WTC11 (cell line): ENCODE measurements at regions not wholly inside any gene's neighbourhood (a gene's known extent, or its start where the extent isn't known, plus 50 kb on each side); places are given as distances from the start of the nearest gene placed in this dataset.

Experiments used
- ATAC-seq: fragments of 200-7000 bp; cut with Tn5 transposase; 2 replicates; pipeline ENCODE4 v1.10.0; 2021; ENCODE audit warnings: mild to moderate bottlenecking, moderate library complexity
- CTCF ChIA-PET: fragments of 300-600 bp; sonication (Branson Sonifier 250); formaldehyde crosslinking; loops from one replicate; lab custom pipeline; 2021; ENCODE audit warnings: antibody characterized with exemption; lab: Charles Lee
- POLR2A ChIA-PET: fragments of 350-600 bp; sonication (Branson Sonifier 250); formaldehyde crosslinking; loops from one replicate; lab custom pipeline; 2021; ENCODE audit warnings: antibody characterized with exemption; lab: Charles Lee
- DNase-seq: peaks from one replicate; pipeline ENCODE4 v3.0.0; 2021; ENCODE audit warnings: low spot score
- H3K27ac Mint-ChIP-seq: 2 replicates; pipeline ENCODE4 v1.8.0; 2021; ENCODE audit warnings: mixed read lengths
- H3K27me3 Mint-ChIP-seq: 2 replicates; pipeline ENCODE4 v1.8.0; 2021; ENCODE audit warnings: low read depth, mild to moderate bottlenecking, moderate library complexity, mixed read lengths
- H3K36me3 Mint-ChIP-seq: 2 replicates; pipeline ENCODE4 v1.8.0; 2021; ENCODE audit warnings: mixed read lengths
- H3K4me1 Mint-ChIP-seq: 2 replicates; pipeline ENCODE4 v1.8.0; 2022; ENCODE audit warnings: mixed read lengths
- H3K4me3 Mint-ChIP-seq: 2 replicates; pipeline ENCODE4 v1.8.0; 2021; ENCODE audit warnings: mild to moderate bottlenecking, moderate library complexity, mixed read lengths
- H3K9me3 Mint-ChIP-seq: 2 replicates; pipeline ENCODE4 v1.8.0; 2021; ENCODE audit warnings: mixed read lengths
- CREB1 ChIP-seq: sonication (generic); formaldehyde crosslinking; IDR thresholded peaks from 2 replicates; pipeline ENCODE4 v1.8.0; 2023; ENCODE audit warnings: mild to moderate bottlenecking, missing genetic modification reagents
- IRF2 ChIP-seq: sonication (generic); formaldehyde crosslinking; IDR thresholded peaks from 2 replicates; pipeline ENCODE4 v1.8.0; 2022; ENCODE audit warnings: low read depth, missing genetic modification reagents, borderline replicate concordance
- JUN ChIP-seq: sonication (generic); formaldehyde crosslinking; IDR thresholded peaks from 2 replicates; pipeline ENCODE4 v1.8.0; 2023; ENCODE audit warnings: mild to moderate bottlenecking, missing genetic modification reagents
- NFATC4 ChIP-seq: fragments of 250-450 bp; sonication (Bioruptor Pico); IDR thresholded peaks from 2 replicates; pipeline ENCODE4 v1.9.0; 2021; ENCODE audit warnings: mild to moderate bottlenecking
- OVOL2 ChIP-seq: fragments of 250-450 bp; sonication (Bioruptor Pico); IDR thresholded peaks from 2 replicates; pipeline ENCODE4 v1.9.0; 2021; ENCODE audit warnings: mild to moderate bottlenecking, borderline replicate concordance
- PRRX2 ChIP-seq: fragments of 250-450 bp; sonication (Bioruptor Pico); IDR thresholded peaks from 2 replicates; pipeline ENCODE4 v1.8.0; 2021; ENCODE audit warnings: mild to moderate bottlenecking
- TEAD4 ChIP-seq: sonication (generic); formaldehyde crosslinking; IDR thresholded peaks from 2 replicates; pipeline ENCODE4 v1.8.0; 2022; ENCODE audit warnings: mild to moderate bottlenecking, missing genetic modification reagents
- TP53 ChIP-seq: sonication (generic); formaldehyde crosslinking; IDR thresholded peaks from 2 replicates; pipeline ENCODE4 v1.8.1; 2023; ENCODE audit warnings: mild to moderate bottlenecking, missing genetic modification reagents
- ZBTB21 ChIP-seq: sonication (generic); formaldehyde crosslinking; IDR thresholded peaks from 2 replicates; pipeline ENCODE4 v1.8.1; 2023; ENCODE audit warnings: mild to moderate bottlenecking, missing genetic modification reagents, borderline replicate concordance
- ZNF232 ChIP-seq: sonication (generic); formaldehyde crosslinking; IDR thresholded peaks from 2 replicates; pipeline ENCODE4 v1.8.0; 2022; ENCODE audit warnings: mild to moderate bottlenecking, missing genetic modification reagents
- ZNF396 ChIP-seq: fragments of 250-450 bp; sonication (Bioruptor Pico); IDR thresholded peaks from 2 replicates; pipeline ENCODE4 v1.8.0; 2021; ENCODE audit warnings: mild to moderate bottlenecking, moderate library complexity, borderline replicate concordance
- ZNF416 ChIP-seq: fragments of 250-450 bp; sonication (Bioruptor Pico); IDR thresholded peaks from 2 replicates; pipeline ENCODE4 v1.9.0; 2021; ENCODE audit warnings: mild to moderate bottlenecking, inconsistent platforms
- ZNF671 ChIP-seq: fragments of 250-450 bp; sonication (Bioruptor Pico); IDR thresholded peaks from 2 replicates; pipeline ENCODE4 v1.8.0; 2021; ENCODE audit warnings: mild to moderate bottlenecking
- TF ChIP-seq, protein P1 (sequence below): sonication (generic); formaldehyde crosslinking; IDR thresholded peaks from 2 replicates; pipeline ENCODE4 v1.8.1; 2022; ENCODE audit warnings: mild to moderate bottlenecking, missing genetic modification reagents, moderate library complexity, borderline replicate concordance
- TF ChIP-seq, protein P2 (sequence below): sonication (generic); formaldehyde crosslinking; conservative IDR thresholded peaks from 2 replicates; pipeline ENCODE4 v1.8.1; 2023; ENCODE audit warnings: mild to moderate bottlenecking, low read depth, missing genetic modification reagents, moderate library complexity
- TF ChIP-seq, protein P3 (sequence below): sonication (generic); formaldehyde crosslinking; IDR thresholded peaks from 2 replicates; pipeline ENCODE4 v1.8.1; 2022; ENCODE audit warnings: mild to moderate bottlenecking, moderate library complexity, missing genetic modification reagents
- TF ChIP-seq, protein P4 (sequence below): fragments of 200-600 bp; IDR thresholded peaks from 2 replicates; pipeline ENCODE4 v1.8.0; 2022; ENCODE audit warnings: antibody characterized with exemption
- TF ChIP-seq, protein P5 (sequence below): sonication (generic); formaldehyde crosslinking; IDR thresholded peaks from 2 replicates; pipeline ENCODE4 v1.8.0; 2022; ENCODE audit warnings: mild to moderate bottlenecking, missing genetic modification reagents
- TF ChIP-seq, protein P6 (sequence below): sonication (generic); formaldehyde crosslinking; IDR thresholded peaks from 2 replicates; pipeline ENCODE4 v1.8.1; 2022; ENCODE audit warnings: low read depth, missing genetic modification reagents, borderline replicate concordance
- TF ChIP-seq, protein P7 (sequence below): sonication (generic); formaldehyde crosslinking; IDR thresholded peaks from 2 replicates; pipeline ENCODE4 v1.8.1; 2023; ENCODE audit warnings: mild to moderate bottlenecking, missing genetic modification reagents, borderline replicate concordance
- TF ChIP-seq, protein P8 (sequence below): sonication (generic); formaldehyde crosslinking; IDR thresholded peaks from 2 replicates; pipeline ENCODE4 v1.8.1; 2023; ENCODE audit warnings: mild to moderate bottlenecking, missing genetic modification reagents, moderate library complexity

DNA sequence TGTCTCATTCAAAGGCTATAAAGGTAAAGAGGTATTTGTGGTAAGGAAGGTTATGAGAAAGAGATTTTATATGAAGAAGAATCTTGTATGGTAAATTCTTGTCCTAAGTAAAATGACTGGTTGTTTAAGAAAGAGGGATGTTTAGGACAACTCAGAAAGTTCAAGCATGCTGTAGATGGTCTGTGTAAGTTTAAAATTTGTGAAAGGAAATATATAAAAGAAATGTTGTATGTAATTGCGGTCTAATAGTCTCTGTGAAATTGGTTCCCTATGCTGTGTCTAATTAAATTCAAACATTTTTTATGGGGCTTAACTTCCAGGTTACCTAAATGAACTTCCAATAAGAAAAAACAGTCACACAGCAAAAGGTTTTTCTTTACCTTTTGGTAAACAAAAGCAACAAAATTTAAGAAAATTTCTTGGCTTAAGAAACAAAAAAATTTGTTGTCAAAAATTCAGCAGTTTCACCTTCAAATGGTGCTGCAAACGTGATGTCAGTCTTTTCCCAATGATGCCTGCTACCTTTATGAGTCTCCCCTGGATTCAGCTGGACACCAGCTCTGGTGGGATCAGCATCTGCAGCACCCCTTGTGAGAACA lies 83.0 kb upstream of the FCN1 start:
- TF ChIP-seq ZBTB21 (CRISPR knock-in tag): no peak
- TF ChIP-seq TEAD4: no peak
- TF ChIP-seq OVOL2 (CRISPR knock-in tag): no peak
- no peak for TF ChIP-seq ZNF671 (CRISPR knock-in tag)
- no peak for TF ChIP-seq JUN (CRISPR knock-in tag)
- no peak for TF ChIP-seq PRRX2
- TF ChIP-seq NFATC4 (CRISPR knock-in tag): no peak
- no peak for TF ChIP-seq ZNF396 (CRISPR knock-in tag)
- H3K36me3 Mint-ChIP-seq: peaks cover 60% of the 10 kb centered on the region
- peaks cover 82% of the 10 kb centered on the region for H3K9me3 Mint-ChIP-seq
- ChIA-PET CTCF (no interaction called here), POLR2A (no interaction called here)
- H3K4me3 Mint-ChIP-seq: no peak overlapping the region
- no peak overlapping the region for H3K27ac Mint-ChIP-seq
- DNase-seq (no peak), ATAC-seq (no peak)
- H3K4me1 Mint-ChIP-seq: peaks cover 8% of the 10 kb centered on the region
- H3K27me3 Mint-ChIP-seq: peaks cover 27% of the 10 kb centered on the region

DNA sequence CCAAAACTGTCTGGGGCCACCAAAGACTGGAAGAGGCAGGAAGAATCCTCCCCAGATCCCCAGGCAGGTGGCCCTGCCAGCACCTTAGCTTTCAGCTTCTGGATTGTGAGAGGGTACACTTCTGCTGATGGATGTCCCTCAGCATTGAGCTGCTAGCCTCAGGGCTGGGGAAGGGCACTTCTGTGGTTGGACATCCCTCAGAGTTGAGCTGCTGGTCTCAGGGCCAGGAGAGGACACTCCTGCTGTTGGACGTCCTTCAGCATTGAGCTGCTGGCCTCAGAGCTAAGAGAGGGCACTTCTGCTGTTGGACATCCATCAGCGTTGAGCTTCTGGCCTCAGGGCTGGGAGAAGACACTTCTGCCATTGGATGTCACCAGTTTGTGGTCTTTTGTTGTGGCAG lies 83.8 kb upstream of the FCN1 start:
- Mint-ChIP-seq H3K27ac (no peak overlapping the region), H3K4me3 (no peak overlapping the region), H3K9me3 (peaks cover 75% of the 10 kb centered on the region), H3K36me3 (peaks cover 59% of the 10 kb centered on the region), H3K4me1 (peaks cover under 1% of the 10 kb centered on the region; the same call in 1 of the 2 replicates), H3K27me3 (peaks cover 25% of the 10 kb centered on the region)
- no peak for ATAC-seq
- POLR2A ChIA-PET: no interaction called here
- CTCF ChIA-PET: interaction anchor here (0.9 kb wide), 1 partner anchor 223 kb away, joined by 3 read pairs; no protein-coding TSS in a partner anchor
- no peak for DNase-seq
- TF ChIP-seq TP53 (CRISPR knock-in tag) (no peak), ZNF232 (CRISPR knock-in tag) (no peak), IRF2 (CRISPR knock-in tag) (no peak), ZNF416 (CRISPR knock-in tag) (no peak), CREB1 (CRISPR knock-in tag) (no peak)
- TF ChIP-seq, protein P1, sequence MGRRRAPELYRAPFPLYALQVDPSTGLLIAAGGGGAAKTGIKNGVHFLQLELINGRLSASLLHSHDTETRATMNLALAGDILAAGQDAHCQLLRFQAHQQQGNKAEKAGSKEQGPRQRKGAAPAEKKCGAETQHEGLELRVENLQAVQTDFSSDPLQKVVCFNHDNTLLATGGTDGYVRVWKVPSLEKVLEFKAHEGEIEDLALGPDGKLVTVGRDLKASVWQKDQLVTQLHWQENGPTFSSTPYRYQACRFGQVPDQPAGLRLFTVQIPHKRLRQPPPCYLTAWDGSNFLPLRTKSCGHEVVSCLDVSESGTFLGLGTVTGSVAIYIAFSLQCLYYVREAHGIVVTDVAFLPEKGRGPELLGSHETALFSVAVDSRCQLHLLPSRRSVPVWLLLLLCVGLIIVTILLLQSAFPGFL: no peak
- TF ChIP-seq, protein P2, sequence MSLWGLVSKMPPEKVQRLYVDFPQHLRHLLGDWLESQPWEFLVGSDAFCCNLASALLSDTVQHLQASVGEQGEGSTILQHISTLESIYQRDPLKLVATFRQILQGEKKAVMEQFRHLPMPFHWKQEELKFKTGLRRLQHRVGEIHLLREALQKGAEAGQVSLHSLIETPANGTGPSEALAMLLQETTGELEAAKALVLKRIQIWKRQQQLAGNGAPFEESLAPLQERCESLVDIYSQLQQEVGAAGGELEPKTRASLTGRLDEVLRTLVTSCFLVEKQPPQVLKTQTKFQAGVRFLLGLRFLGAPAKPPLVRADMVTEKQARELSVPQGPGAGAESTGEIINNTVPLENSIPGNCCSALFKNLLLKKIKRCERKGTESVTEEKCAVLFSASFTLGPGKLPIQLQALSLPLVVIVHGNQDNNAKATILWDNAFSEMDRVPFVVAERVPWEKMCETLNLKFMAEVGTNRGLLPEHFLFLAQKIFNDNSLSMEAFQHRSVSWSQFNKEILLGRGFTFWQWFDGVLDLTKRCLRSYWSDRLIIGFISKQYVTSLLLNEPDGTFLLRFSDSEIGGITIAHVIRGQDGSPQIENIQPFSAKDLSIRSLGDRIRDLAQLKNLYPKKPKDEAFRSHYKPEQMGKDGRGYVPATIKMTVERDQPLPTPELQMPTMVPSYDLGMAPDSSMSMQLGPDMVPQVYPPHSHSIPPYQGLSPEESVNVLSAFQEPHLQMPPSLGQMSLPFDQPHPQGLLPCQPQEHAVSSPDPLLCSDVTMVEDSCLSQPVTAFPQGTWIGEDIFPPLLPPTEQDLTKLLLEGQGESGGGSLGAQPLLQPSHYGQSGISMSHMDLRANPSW (CRISPR knock-in tag): no peak
- TF ChIP-seq, protein P3, sequence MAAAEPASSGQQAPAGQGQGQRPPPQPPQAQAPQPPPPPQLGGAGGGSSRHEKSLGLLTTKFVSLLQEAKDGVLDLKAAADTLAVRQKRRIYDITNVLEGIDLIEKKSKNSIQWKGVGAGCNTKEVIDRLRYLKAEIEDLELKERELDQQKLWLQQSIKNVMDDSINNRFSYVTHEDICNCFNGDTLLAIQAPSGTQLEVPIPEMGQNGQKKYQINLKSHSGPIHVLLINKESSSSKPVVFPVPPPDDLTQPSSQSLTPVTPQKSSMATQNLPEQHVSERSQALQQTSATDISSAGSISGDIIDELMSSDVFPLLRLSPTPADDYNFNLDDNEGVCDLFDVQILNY (CRISPR knock-in tag): no peak
- TF ChIP-seq, protein P4, sequence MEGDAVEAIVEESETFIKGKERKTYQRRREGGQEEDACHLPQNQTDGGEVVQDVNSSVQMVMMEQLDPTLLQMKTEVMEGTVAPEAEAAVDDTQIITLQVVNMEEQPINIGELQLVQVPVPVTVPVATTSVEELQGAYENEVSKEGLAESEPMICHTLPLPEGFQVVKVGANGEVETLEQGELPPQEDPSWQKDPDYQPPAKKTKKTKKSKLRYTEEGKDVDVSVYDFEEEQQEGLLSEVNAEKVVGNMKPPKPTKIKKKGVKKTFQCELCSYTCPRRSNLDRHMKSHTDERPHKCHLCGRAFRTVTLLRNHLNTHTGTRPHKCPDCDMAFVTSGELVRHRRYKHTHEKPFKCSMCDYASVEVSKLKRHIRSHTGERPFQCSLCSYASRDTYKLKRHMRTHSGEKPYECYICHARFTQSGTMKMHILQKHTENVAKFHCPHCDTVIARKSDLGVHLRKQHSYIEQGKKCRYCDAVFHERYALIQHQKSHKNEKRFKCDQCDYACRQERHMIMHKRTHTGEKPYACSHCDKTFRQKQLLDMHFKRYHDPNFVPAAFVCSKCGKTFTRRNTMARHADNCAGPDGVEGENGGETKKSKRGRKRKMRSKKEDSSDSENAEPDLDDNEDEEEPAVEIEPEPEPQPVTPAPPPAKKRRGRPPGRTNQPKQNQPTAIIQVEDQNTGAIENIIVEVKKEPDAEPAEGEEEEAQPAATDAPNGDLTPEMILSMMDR: no peak
- TF ChIP-seq, protein P5, sequence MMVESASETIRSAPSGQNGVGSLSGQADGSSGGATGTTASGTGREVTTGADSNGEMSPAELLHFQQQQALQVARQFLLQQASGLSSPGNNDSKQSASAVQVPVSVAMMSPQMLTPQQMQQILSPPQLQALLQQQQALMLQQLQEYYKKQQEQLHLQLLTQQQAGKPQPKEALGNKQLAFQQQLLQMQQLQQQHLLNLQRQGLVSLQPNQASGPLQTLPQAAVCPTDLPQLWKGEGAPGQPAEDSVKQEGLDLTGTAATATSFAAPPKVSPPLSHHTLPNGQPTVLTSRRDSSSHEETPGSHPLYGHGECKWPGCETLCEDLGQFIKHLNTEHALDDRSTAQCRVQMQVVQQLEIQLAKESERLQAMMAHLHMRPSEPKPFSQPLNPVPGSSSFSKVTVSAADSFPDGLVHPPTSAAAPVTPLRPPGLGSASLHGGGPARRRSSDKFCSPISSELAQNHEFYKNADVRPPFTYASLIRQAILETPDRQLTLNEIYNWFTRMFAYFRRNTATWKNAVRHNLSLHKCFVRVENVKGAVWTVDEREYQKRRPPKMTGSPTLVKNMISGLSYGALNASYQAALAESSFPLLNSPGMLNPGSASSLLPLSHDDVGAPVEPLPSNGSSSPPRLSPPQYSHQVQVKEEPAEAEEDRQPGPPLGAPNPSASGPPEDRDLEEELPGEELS (CRISPR knock-in tag): no peak
- TF ChIP-seq, protein P6, sequence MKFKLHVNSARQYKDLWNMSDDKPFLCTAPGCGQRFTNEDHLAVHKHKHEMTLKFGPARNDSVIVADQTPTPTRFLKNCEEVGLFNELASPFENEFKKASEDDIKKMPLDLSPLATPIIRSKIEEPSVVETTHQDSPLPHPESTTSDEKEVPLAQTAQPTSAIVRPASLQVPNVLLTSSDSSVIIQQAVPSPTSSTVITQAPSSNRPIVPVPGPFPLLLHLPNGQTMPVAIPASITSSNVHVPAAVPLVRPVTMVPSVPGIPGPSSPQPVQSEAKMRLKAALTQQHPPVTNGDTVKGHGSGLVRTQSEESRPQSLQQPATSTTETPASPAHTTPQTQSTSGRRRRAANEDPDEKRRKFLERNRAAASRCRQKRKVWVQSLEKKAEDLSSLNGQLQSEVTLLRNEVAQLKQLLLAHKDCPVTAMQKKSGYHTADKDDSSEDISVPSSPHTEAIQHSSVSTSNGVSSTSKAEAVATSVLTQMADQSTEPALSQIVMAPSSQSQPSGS (CRISPR knock-in tag): no peak
- TF ChIP-seq, protein P7, sequence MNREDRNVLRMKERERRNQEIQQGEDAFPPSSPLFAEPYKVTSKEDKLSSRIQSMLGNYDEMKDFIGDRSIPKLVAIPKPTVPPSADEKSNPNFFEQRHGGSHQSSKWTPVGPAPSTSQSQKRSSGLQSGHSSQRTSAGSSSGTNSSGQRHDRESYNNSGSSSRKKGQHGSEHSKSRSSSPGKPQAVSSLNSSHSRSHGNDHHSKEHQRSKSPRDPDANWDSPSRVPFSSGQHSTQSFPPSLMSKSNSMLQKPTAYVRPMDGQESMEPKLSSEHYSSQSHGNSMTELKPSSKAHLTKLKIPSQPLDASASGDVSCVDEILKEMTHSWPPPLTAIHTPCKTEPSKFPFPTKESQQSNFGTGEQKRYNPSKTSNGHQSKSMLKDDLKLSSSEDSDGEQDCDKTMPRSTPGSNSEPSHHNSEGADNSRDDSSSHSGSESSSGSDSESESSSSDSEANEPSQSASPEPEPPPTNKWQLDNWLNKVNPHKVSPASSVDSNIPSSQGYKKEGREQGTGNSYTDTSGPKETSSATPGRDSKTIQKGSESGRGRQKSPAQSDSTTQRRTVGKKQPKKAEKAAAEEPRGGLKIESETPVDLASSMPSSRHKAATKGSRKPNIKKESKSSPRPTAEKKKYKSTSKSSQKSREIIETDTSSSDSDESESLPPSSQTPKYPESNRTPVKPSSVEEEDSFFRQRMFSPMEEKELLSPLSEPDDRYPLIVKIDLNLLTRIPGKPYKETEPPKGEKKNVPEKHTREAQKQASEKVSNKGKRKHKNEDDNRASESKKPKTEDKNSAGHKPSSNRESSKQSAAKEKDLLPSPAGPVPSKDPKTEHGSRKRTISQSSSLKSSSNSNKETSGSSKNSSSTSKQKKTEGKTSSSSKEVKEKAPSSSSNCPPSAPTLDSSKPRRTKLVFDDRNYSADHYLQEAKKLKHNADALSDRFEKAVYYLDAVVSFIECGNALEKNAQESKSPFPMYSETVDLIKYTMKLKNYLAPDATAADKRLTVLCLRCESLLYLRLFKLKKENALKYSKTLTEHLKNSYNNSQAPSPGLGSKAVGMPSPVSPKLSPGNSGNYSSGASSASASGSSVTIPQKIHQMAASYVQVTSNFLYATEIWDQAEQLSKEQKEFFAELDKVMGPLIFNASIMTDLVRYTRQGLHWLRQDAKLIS (CRISPR knock-in tag): no peak
- TF ChIP-seq, protein P8, sequence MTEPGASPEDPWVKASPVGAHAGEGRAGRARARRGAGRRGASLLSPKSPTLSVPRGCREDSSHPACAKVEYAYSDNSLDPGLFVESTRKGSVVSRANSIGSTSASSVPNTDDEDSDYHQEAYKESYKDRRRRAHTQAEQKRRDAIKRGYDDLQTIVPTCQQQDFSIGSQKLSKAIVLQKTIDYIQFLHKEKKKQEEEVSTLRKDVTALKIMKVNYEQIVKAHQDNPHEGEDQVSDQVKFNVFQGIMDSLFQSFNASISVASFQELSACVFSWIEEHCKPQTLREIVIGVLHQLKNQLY (CRISPR knock-in tag): no peak
